ENCODE measurements at regions not wholly inside any gene's neighbourhood (a gene's known extent, or its start where the extent isn't known, plus 50 kb on each side); places are given as distances from the start of the nearest gene placed in this dataset.

DNA sequence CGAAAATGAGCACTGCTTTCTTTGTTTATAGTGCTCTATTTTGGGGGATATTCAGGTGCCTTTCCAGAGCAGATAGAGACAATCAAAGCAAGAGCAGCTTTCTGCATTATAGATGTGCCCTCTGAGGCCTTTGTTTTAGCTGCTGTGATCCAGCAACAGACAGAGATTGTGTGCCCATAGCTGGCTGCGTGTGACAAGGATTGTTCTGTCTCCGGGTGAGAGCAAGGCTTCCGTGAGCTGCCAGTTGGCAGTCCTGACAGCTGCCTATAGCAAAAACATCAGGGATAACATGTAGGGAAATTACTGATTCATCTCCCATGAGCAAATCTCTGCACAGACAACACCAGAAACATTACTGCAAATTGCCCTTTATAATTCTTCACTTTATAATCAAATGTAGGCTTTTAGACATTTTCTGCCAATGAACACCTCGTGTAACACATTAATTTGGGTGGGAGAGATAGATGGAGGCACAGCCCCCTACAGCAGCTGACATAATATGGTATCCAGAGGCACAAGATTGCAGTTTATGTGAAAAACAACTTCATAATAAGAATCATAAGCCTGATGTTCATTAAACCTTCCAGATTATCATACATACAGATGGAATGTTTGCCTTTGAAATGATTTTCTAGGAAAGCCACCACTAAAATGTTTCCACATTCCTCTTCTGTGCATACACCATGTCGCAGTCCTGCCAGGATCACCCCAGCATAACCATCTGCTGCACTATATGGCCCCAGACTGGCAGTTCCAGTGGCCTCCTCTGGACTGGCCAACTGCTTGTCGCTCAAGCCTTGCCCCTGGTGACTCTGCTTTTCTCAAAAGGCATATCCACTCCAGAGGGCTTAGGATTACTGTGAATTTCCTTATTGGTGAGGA is 131.2 kb downstream of the TRIB2 start:
- TF ChIP-seq, protein P1, sequence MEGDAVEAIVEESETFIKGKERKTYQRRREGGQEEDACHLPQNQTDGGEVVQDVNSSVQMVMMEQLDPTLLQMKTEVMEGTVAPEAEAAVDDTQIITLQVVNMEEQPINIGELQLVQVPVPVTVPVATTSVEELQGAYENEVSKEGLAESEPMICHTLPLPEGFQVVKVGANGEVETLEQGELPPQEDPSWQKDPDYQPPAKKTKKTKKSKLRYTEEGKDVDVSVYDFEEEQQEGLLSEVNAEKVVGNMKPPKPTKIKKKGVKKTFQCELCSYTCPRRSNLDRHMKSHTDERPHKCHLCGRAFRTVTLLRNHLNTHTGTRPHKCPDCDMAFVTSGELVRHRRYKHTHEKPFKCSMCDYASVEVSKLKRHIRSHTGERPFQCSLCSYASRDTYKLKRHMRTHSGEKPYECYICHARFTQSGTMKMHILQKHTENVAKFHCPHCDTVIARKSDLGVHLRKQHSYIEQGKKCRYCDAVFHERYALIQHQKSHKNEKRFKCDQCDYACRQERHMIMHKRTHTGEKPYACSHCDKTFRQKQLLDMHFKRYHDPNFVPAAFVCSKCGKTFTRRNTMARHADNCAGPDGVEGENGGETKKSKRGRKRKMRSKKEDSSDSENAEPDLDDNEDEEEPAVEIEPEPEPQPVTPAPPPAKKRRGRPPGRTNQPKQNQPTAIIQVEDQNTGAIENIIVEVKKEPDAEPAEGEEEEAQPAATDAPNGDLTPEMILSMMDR (conservative IDR thresholded peaks at IDR 0.05 in 1 of 2, IDR thresholded peaks at IDR 0.05 in 1 of 2; ENCODE audit: low read depth in 1 of 2, low read length in 2 of 2): no peak
- TF ChIP-seq EZH2 (IDR thresholded peaks at IDR 0.05; ENCODE audit: low read length, missing control alignments): no peak
